Keratinocyte (primary cell): ENCODE measurements at regions not wholly inside any gene's neighbourhood (a gene's known extent, or its start where the extent isn't known, plus 50 kb on each side); places are given as distances from the start of the nearest gene placed in this dataset.

ENCODE experiments used
- DNase-seq: peaks from one replicate; pipeline ENCODE4 v3.0.0-alpha.2; 2011; ENCODE audit warnings: low read depth, missing footprints, low spot score
- FAIRE-seq: peaks from 2 replicates; lab custom pipeline; 2011; peaks lifted over from hg19 to GRCh38; lab: Jason Lieb, UNC
- H2AFZ ChIP-seq: 2 replicates; pipeline ENCODE4 v1.6.0; 2012; ENCODE audit warnings: low read length, control low read depth, inconsistent platforms; ENCODE audit not compliant: control insufficient read depth
- H3K27ac ChIP-seq: 2 replicates; pipeline ENCODE4 v1.5.1; 2011; ENCODE audit warnings: low read length; ENCODE audit not compliant: control insufficient read depth, insufficient read depth
- H3K27me3 ChIP-seq: 3 replicates; pipeline ENCODE4 v1.6.0; 2011; ENCODE audit warnings: low read length; ENCODE audit not compliant: control insufficient read depth, insufficient read depth; ENCODE audit errors: extremely low read depth
- H3K36me3 ChIP-seq, 2 experiments: 2 replicates in 1 of 2; 3 replicates in 1 of 2; pipeline ENCODE4 v1.5.1; 2011; ENCODE audit warnings: low read length in 2 of 2, mild to moderate bottlenecking in 1 of 2; ENCODE audit not compliant: control insufficient read depth in 2 of 2, insufficient read depth in 2 of 2; ENCODE audit errors: extremely low read depth in 1 of 2
- H3K4me1 ChIP-seq: 3 replicates; pipeline ENCODE4 v1.5.1; 2011; ENCODE audit warnings: low read length; ENCODE audit not compliant: control insufficient read depth, insufficient read depth; ENCODE audit errors: extremely low read depth
- H3K4me2 ChIP-seq: 3 replicates; pipeline ENCODE4 v1.6.0; 2011; ENCODE audit warnings: low read depth, low read length; ENCODE audit not compliant: control insufficient read depth, insufficient read depth; ENCODE audit errors: extremely low read depth
- H3K4me3 ChIP-seq, 3 experiments: fragments of 200-600 bp in 1 of 3; sonication (generic) in 1 of 3; 2 replicates in 2 of 3; 3 replicates in 1 of 3; pipeline ENCODE4 v1.5.1; 2011 to 2016; ENCODE audit warnings: low read length in 3 of 3, mild to moderate bottlenecking in 3 of 3, control low read depth in 2 of 3, inconsistent platforms in 1 of 3, low read depth in 1 of 3, mixed read lengths in 1 of 3, mixed run types in 1 of 3, moderate library complexity in 1 of 3; ENCODE audit not compliant: control insufficient read depth in 2 of 3, insufficient read depth in 2 of 3; ENCODE audit errors: extremely low read depth in 1 of 3
- H3K79me2 ChIP-seq: 2 replicates; pipeline ENCODE4 v1.6.0; 2012; ENCODE audit warnings: low read length; ENCODE audit not compliant: control insufficient read depth, insufficient read depth
- H3K9ac ChIP-seq: 3 replicates; pipeline ENCODE4 v1.6.0; 2011; ENCODE audit warnings: low read length; ENCODE audit not compliant: control insufficient read depth, insufficient read depth; ENCODE audit errors: extremely low read depth
- H3K9me1 ChIP-seq: 3 replicates; pipeline ENCODE4 v1.6.0; 2011; ENCODE audit warnings: low read length; ENCODE audit not compliant: control insufficient read depth, insufficient read depth; ENCODE audit errors: extremely low read depth
- H3K9me3 ChIP-seq: 2 replicates; pipeline ENCODE4 v1.5.1; 2012; ENCODE audit warnings: low read depth, low read length; ENCODE audit not compliant: control insufficient read depth
- H4K20me1 ChIP-seq: 3 replicates; pipeline ENCODE4 v1.6.0; 2011; ENCODE audit warnings: low read length; ENCODE audit not compliant: control insufficient read depth, insufficient read depth; ENCODE audit errors: extremely low read depth
- EZH2 ChIP-seq: IDR thresholded peaks from one replicate; pipeline ENCODE4 v1.6.1; 2012; ENCODE audit warnings: inconsistent platforms, mild to moderate bottlenecking, low read length, moderate library complexity
- dilution Hi-C: fragments of 300-500 bp; cut with MboI; formaldehyde crosslinking; loops from one replicate; pipeline ENCODE4 v1.7.0; 2020; ENCODE audit warnings: low sequenced_read_pairs; ENCODE audit not compliant: extremely low pct_ligation_motif_present
- TF ChIP-seq, protein P1 (sequence below), 3 experiments: IDR thresholded peaks in 1 of 3; conservative IDR thresholded peaks in 1 of 3; optimal IDR thresholded peaks in 1 of 3; 2 replicates in 2 of 3; 3 replicates in 1 of 3; pipeline versions ENCODE3 to v1.5.1; 2011; ENCODE audit warnings: low read length in 3 of 3, mild to moderate bottlenecking in 3 of 3, moderate library complexity in 2 of 3, control low read depth in 1 of 3, inconsistent platforms in 1 of 3; ENCODE audit not compliant: insufficient read depth in 2 of 3; ENCODE audit errors: extremely low read depth in 1 of 3

- Histone ChIP-seq H3K4me1 (no peaks in the 10 kb centered on the region), H3K9me3 (no peaks in the 10 kb centered on the region), H3K27me3 (no peaks in the 10 kb centered on the region), H3K9me1 (no peaks in the 10 kb centered on the region), H3K27ac (no peak overlapping the region), H3K79me2 (no peaks in the 10 kb centered on the region), H4K20me1 (no peaks in the 10 kb centered on the region), H2AFZ (no peak overlapping the region), H3K4me2 (no peak overlapping the region), H3K4me3 (no peak overlapping the region), H3K9ac (no peak overlapping the region), H3K36me3 (no peaks in the 10 kb centered on the region)
- no peak for FAIRE-seq
- TF ChIP-seq EZH2 = no peak
- TF ChIP-seq, protein P1, sequence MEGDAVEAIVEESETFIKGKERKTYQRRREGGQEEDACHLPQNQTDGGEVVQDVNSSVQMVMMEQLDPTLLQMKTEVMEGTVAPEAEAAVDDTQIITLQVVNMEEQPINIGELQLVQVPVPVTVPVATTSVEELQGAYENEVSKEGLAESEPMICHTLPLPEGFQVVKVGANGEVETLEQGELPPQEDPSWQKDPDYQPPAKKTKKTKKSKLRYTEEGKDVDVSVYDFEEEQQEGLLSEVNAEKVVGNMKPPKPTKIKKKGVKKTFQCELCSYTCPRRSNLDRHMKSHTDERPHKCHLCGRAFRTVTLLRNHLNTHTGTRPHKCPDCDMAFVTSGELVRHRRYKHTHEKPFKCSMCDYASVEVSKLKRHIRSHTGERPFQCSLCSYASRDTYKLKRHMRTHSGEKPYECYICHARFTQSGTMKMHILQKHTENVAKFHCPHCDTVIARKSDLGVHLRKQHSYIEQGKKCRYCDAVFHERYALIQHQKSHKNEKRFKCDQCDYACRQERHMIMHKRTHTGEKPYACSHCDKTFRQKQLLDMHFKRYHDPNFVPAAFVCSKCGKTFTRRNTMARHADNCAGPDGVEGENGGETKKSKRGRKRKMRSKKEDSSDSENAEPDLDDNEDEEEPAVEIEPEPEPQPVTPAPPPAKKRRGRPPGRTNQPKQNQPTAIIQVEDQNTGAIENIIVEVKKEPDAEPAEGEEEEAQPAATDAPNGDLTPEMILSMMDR (optimal IDR thresholded peaks at IDR 0.05 in 1 of 3, IDR thresholded peaks at IDR 0.05 in 1 of 3, conservative IDR thresholded peaks at IDR 0.05 in 1 of 3; ENCODE audit: extremely low read depth in 1 of 3, insufficient read depth in 2 of 3, low read length in 3 of 3) = no peak
- dilution Hi-C loops = no loop called here
- no peak for DNase-seq
Observed at GRCh38 chr1:56052041-56052440, 527.3 kb downstream of the PLPP3 start.

- dilution Hi-C loops = no loop called here
Observed at GRCh38 chr1:56050911-56051310, 528.5 kb downstream of the PLPP3 start.

More at GRCh38 chr1:56050911-56051310, 528.5 kb downstream of the PLPP3 start:
- Histone ChIP-seq H4K20me1 (no peaks in the 10 kb centered on the region), H3K27ac (no peak overlapping the region), H3K36me3 (no peaks in the 10 kb centered on the region), H3K9ac (no peak overlapping the region), H3K9me1 (no peaks in the 10 kb centered on the region), H3K4me2 (no peak overlapping the region), H3K4me1 (no peaks in the 10 kb centered on the region), H3K9me3 (no peaks in the 10 kb centered on the region), H3K4me3 (no peak overlapping the region), H2AFZ (no peak overlapping the region), H3K79me2 (no peaks in the 10 kb centered on the region), H3K27me3 (no peaks in the 10 kb centered on the region)
- FAIRE-seq (no peak), DNase-seq (no peak)
- TF ChIP-seq EZH2 = no peak
- TF ChIP-seq, protein P1 (optimal IDR thresholded peaks at IDR 0.05 in 1 of 3, IDR thresholded peaks at IDR 0.05 in 1 of 3, conservative IDR thresholded peaks at IDR 0.05 in 1 of 3; ENCODE audit: extremely low read depth in 1 of 3, insufficient read depth in 2 of 3, low read length in 3 of 3) = no peak
